Sigmoid colon (tissue), 6 donors: ENCODE measurements at regions not wholly inside any gene's neighbourhood (a gene's known extent, or its start where the extent isn't known, plus 50 kb on each side); places are given as distances from the start of the nearest gene placed in this dataset.

Experiments used
- DNase-seq: peaks from one replicate; pipeline ENCODE4 v3.0.0-alpha.2; 2019
- H3K27ac ChIP-seq, 4 donors: fragments of 200-600 bp; sonication (generic); one replicate each; pipeline ENCODE4 v1.5.1; 2016 to 2019; ENCODE audit warnings: mild to moderate bottlenecking in 1 of 4
- H3K27me3 ChIP-seq, 3 donors: fragments of 200-600 bp; sonication (generic); one replicate each; pipeline ENCODE4 v1.5.1; 2019; ENCODE audit warnings: mild to moderate bottlenecking in 1 of 3
- H3K36me3 ChIP-seq, 4 donors: fragments of 200-600 bp; sonication (generic); one replicate each; pipeline ENCODE4 v1.5.1; 2016 to 2019
- H3K4me1 ChIP-seq, 4 donors: fragments of 200-600 bp; sonication (generic); one replicate each; pipeline ENCODE4 v1.5.1; 2017 to 2019
- H3K4me3 ChIP-seq, 4 donors: fragments of 200-600 bp; sonication (generic); one replicate each; pipeline ENCODE4 v1.5.1; 2017 to 2019; ENCODE audit warnings: mild to moderate bottlenecking in 2 of 4, moderate library complexity in 1 of 4
- H3K9me3 ChIP-seq, 4 donors: fragments of 200-600 bp in 3 of 4; sonication (generic) in 3 of 4; one replicate each; pipeline versions ENCODE4 v1.5.1 to v1.6.1; 2013 to 2019
- EP300 ChIP-seq, 4 donors: sonication (generic); formaldehyde crosslinking; IDR thresholded peaks; one replicate each; pipeline ENCODE4 v1.6.1; 2017; ENCODE audit warnings: antibody characterized with exemption in 4 of 4
- POLR2A ChIP-seq, 2 donors: fragments of 450-650 bp; IDR thresholded peaks; one replicate each; pipeline ENCODE4 v1.6.1; 2016; ENCODE audit warnings: antibody characterized with exemption in 2 of 2, mild to moderate bottlenecking in 2 of 2, moderate library complexity in 2 of 2
- POLR2AphosphoS5 ChIP-seq, 4 donors: sonication (generic); formaldehyde crosslinking; IDR thresholded peaks; one replicate each; pipeline ENCODE4 v1.6.1; 2017; ENCODE audit warnings: antibody characterized with exemption in 4 of 4
- WGBS, 2 donors: extraction: QIAGEN DNeasy Blood & Tissue Kit; methylation state at CpG; one replicate each; pipeline ENCODE4 v1.1.7; 2013; 5-methylcytosine and 5-hydroxymethylcytosine counted together
- intact Hi-C: fragments of 100-400 bp; cut with DNase I; formaldehyde crosslinking; loops from one replicate; pipeline ENCODE4 v1.15.1; 2023
- TF ChIP-seq, protein P1 (sequence below), 4 experiments: fragments of 450-650 bp in 3 of 4; fragments of 200-600 bp in 1 of 4; IDR thresholded peaks; one replicate each; pipeline ENCODE4 v1.5.1; 2016 to 2019; ENCODE audit warnings: antibody characterized with exemption in 4 of 4, mild to moderate bottlenecking in 3 of 4, moderate library complexity in 2 of 4
- donor health status: healthy with polysubstance abuse.
- donor health status: healthy.

DNA sequence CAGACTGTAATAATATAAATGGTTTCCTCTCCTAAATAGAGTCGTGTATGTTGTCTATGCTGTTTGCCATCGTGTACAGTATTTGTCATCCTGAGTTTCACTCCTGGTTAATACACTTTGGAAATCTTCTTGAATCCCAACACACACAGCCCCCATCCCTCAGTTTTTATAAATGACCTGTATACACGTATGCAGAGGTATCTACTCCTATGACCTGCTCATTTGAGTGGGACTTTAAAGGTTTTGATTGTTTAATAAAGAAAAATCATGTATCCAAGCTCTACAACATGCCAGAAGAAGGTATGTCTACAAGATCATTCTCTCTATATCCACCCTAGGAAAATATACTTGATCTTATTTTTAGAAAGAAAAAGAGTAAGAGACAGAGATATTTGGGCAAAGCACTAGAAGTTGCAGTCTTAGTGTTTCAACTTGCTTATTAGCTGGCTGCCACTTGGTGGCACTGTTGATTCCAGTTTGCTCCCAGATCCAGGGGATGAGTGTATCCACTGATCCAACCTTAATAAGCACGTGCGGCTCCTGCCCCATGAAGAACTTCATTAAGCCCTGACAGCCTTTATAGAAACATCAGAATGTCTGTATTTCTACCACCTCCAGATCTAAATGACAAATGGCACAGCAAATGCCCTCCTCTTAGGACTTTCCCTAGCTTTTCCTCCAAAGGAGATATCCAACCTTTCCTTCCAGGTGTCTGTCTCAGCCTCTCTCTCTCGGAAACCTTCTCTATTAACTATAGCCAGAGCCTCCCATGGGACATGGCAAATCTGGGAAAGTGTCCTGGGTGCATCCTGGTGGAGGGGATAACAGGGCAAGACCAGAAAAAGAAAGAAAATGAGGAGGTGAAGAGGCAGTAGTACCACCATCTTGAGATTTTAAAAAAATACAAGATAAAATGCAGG lies 181.6 kb upstream of the NEBL start:
- TF ChIP-seq, protein P1, sequence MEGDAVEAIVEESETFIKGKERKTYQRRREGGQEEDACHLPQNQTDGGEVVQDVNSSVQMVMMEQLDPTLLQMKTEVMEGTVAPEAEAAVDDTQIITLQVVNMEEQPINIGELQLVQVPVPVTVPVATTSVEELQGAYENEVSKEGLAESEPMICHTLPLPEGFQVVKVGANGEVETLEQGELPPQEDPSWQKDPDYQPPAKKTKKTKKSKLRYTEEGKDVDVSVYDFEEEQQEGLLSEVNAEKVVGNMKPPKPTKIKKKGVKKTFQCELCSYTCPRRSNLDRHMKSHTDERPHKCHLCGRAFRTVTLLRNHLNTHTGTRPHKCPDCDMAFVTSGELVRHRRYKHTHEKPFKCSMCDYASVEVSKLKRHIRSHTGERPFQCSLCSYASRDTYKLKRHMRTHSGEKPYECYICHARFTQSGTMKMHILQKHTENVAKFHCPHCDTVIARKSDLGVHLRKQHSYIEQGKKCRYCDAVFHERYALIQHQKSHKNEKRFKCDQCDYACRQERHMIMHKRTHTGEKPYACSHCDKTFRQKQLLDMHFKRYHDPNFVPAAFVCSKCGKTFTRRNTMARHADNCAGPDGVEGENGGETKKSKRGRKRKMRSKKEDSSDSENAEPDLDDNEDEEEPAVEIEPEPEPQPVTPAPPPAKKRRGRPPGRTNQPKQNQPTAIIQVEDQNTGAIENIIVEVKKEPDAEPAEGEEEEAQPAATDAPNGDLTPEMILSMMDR (IDR thresholded peaks at IDR 0.05), result peak in 3 of 4 experiments; percentile 35 to 63 (median 36)
- TF ChIP-seq POLR2A (IDR thresholded peaks at IDR 0.05), result no peak
- DNase-seq, result peak; percentile 68
- intact Hi-C loops, result loop anchor here (5.0 kb wide), 1 partner anchor 654 kb away; no protein-coding TSS in a partner anchor
- H3K9me3 ChIP-seq, result no peaks in the 10 kb centered on the region
- no peak overlapping the region for H3K27ac ChIP-seq
- no peaks in the 10 kb centered on the region for H3K4me1 ChIP-seq
- no peaks in the 10 kb centered on the region for H3K27me3 ChIP-seq
- H3K36me3 ChIP-seq, result no peaks in the 10 kb centered on the region
- 53 to 54% methylated on average over 6 of the region's 6 CpGs for WGBS, 2 donors
- no peak overlapping the region for H3K4me3 ChIP-seq

DNA sequence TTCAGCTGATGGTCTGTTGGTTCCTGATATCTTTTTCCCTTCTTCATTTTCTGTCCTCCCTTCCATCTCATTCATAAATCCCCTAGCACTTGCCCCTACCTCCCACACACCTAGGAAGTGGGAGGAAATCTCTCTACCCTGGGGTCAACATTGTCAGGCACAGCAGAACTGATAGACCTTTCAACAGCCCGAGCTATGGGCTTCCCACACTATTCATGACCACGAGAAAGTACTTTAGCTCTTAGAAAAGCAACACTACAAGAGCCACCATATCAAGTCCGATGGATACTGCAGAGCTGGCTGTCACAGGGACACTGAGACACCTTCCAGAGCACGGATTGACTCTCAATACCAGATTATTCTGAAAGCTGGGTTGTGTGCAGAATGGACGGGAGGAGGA lies 180.6 kb upstream of the NEBL start:
- Histone ChIP-seq H3K27me3 (no peaks in the 10 kb centered on the region), H3K4me3 (no peak overlapping the region), H3K27ac (no peak overlapping the region), H3K4me1 (no peaks in the 10 kb centered on the region), H3K9me3 (no peaks in the 10 kb centered on the region), H3K36me3 (no peaks in the 10 kb centered on the region)
- DNase-seq, result no peak
- WGBS, 2 donors, result 77 to 85% methylated on average over 5 of the region's 5 CpGs
- TF ChIP-seq POLR2AphosphoS5 (IDR thresholded peaks at IDR 0.05) (no peak), EP300 (IDR thresholded peaks at IDR 0.05) (no peak), POLR2A (IDR thresholded peaks at IDR 0.05) (no peak)
- TF ChIP-seq, protein P1 (IDR thresholded peaks at IDR 0.05), result no peak
- intact Hi-C loops, result loop anchor here (5.0 kb wide), 1 partner anchor 655 kb away; no protein-coding TSS in a partner anchor

DNA sequence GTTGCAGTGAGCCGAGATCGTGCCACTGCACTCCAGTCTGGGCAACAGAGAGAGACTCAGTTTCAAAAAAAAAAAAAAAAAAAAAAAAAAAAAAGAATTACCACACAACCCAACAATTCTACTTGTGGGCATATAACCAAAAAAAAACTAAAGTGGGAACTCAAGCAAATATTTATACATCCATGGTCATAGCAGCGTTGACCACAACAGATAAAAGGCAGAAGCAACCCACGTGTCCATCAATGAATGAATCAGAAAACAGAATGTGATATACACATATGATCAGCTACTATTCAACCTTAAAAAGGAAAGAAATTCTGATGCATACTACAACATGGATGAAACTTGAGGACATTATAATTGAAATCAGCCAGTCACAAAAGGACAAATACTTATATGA lies 179.3 kb upstream of the NEBL start:
- intact Hi-C loops, result loop anchor here (5.0 kb wide), 1 partner anchor 656 kb away; no protein-coding TSS in a partner anchor

DNA sequence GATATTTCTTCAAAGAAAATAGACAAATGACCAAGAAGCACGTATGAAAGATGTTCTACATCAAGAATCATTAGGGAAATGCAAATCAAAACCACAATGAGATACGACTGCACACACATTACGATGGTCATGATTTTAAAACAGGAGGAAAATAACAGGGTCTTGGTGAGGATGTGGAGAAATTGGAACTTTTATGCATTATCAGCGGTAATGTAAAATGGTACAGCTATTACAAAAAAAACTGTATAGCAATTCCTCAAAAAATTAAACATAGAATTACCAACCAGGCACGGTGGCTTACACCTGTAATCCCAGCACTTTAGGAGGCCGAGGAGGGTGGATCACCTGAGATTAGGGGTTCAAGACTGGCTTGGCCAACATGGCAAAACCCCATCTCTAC lies 178.8 kb upstream of the NEBL start:
- Histone ChIP-seq H3K4me1 (no peaks in the 10 kb centered on the region), H3K9me3 (no peaks in the 10 kb centered on the region), H3K27me3 (no peaks in the 10 kb centered on the region), H3K4me3 (no peak overlapping the region), H3K36me3 (no peaks in the 10 kb centered on the region), H3K27ac (no peak overlapping the region)
- TF ChIP-seq POLR2AphosphoS5 (IDR thresholded peaks at IDR 0.05), result no peak
- TF ChIP-seq, protein P1 (IDR thresholded peaks at IDR 0.05), result no peak
- no peak for TF ChIP-seq EP300 (IDR thresholded peaks at IDR 0.05)
- no peak for TF ChIP-seq POLR2A (IDR thresholded peaks at IDR 0.05)
- intact Hi-C loops, result loop anchor here (5.0 kb wide), 1 partner anchor 656 kb away; no protein-coding TSS in a partner anchor
- no peak for DNase-seq
- 90 to 92% methylated on average over 6 of the region's 6 CpGs for WGBS, 2 donors

More for the DNA sequence above, 179.3 kb upstream of the NEBL start:
- no peak overlapping the region for H3K27ac ChIP-seq
- no peaks in the 10 kb centered on the region for H3K4me1 ChIP-seq
- TF ChIP-seq POLR2AphosphoS5 (IDR thresholded peaks at IDR 0.05) (no peak), POLR2A (IDR thresholded peaks at IDR 0.05) (no peak), EP300 (IDR thresholded peaks at IDR 0.05) (no peak)
- TF ChIP-seq, protein P1 (IDR thresholded peaks at IDR 0.05), result no peak
- H3K9me3 ChIP-seq, result no peaks in the 10 kb centered on the region
- no peaks in the 10 kb centered on the region for H3K27me3 ChIP-seq
- H3K4me3 ChIP-seq, result no peak overlapping the region
- DNase-seq, result no peak
- H3K36me3 ChIP-seq, result no peaks in the 10 kb centered on the region
- WGBS, 2 donors, result 87 to 90% methylated on average over 4 of the region's 4 CpGs
